ENCODE measurements at regions not wholly inside any gene's neighbourhood (a gene's known extent, or its start where the extent isn't known, plus 50 kb on each side); places are given as distances from the start of the nearest gene placed in this dataset.

DNA sequence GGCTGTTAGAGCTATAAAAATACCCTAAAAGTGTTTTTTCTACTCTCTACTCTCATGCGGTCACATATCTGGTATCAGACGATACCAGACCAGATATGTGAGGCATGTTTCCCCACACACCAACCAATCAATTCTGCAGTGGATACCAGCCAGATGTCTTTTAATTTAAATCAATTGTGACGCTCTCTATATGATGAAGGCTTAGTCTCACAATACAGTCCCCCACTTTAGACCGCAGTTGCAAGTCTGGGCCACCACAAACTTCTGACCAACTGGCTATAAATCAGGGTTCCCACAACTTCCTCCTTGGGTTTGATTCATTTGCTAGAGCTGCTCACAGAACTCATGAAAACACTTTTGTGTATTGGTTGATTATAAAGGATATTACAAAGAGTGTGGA lies 586.1 kb upstream of the ZP4 start:
- no peaks in the 10 kb centered on the region for H3K27me3 ChIP-seq (ENCODE audit: control insufficient read depth, insufficient read depth, low read length)
- FAIRE-seq (no peak), DNase-seq (ENCODE audit: low read depth) (no peak)

GRCh38 chr1:238475712-238476111 lies 585.0 kb upstream of the ZP4 start:
- FAIRE-seq (no peak), DNase-seq (ENCODE audit: low read depth) (no peak)
- TF ChIP-seq, protein P1, sequence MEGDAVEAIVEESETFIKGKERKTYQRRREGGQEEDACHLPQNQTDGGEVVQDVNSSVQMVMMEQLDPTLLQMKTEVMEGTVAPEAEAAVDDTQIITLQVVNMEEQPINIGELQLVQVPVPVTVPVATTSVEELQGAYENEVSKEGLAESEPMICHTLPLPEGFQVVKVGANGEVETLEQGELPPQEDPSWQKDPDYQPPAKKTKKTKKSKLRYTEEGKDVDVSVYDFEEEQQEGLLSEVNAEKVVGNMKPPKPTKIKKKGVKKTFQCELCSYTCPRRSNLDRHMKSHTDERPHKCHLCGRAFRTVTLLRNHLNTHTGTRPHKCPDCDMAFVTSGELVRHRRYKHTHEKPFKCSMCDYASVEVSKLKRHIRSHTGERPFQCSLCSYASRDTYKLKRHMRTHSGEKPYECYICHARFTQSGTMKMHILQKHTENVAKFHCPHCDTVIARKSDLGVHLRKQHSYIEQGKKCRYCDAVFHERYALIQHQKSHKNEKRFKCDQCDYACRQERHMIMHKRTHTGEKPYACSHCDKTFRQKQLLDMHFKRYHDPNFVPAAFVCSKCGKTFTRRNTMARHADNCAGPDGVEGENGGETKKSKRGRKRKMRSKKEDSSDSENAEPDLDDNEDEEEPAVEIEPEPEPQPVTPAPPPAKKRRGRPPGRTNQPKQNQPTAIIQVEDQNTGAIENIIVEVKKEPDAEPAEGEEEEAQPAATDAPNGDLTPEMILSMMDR (IDR thresholded peaks at IDR 0.05; ENCODE audit: insufficient read depth, low read length, severe bottlenecking): no peak
- Histone ChIP-seq H3K4me3 (ENCODE audit: low read depth, low read length) (no peak overlapping the region), H3K27me3 (ENCODE audit: control insufficient read depth, insufficient read depth, low read length) (no peaks in the 10 kb centered on the region), H3K36me3 (ENCODE audit: control insufficient read depth, insufficient read depth, low read length) (no peaks in the 10 kb centered on the region)

More for the DNA sequence above, 586.1 kb upstream of the ZP4 start:
- H3K36me3 ChIP-seq (ENCODE audit: control insufficient read depth, insufficient read depth, low read length): no peaks in the 10 kb centered on the region
- no peak overlapping the region for H3K4me3 ChIP-seq (ENCODE audit: low read depth, low read length)
- TF ChIP-seq, protein P1 (IDR thresholded peaks at IDR 0.05; ENCODE audit: insufficient read depth, low read length, severe bottlenecking): no peak

DNA sequence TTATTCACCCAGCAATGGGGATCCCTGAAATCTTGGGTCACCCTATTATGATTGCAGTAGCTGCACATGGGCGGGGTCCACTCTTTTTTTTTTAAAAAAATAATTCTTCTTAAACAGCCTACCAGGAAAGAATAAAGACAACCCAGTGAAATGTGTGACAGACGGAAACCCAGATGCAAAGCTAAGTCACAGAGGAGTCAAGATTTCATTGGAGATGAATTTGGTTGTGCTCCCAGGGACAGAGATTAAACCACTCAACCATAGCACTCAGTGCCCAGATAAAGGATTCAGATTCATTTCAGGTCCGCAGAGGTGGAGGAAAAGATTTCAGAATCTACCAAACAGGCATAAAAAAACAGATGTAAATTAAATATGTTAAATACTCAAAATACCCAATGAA lies 583.5 kb upstream of the ZP4 start:
- TF ChIP-seq, protein P1 (IDR thresholded peaks at IDR 0.05; ENCODE audit: insufficient read depth, low read length, severe bottlenecking): no peak
- no peak overlapping the region for H3K4me3 ChIP-seq (ENCODE audit: low read depth, low read length)
- DNase-seq (ENCODE audit: low read depth) (no peak), FAIRE-seq (no peak)
- no peaks in the 10 kb centered on the region for H3K27me3 ChIP-seq (ENCODE audit: control insufficient read depth, insufficient read depth, low read length)
- no peaks in the 10 kb centered on the region for H3K36me3 ChIP-seq (ENCODE audit: control insufficient read depth, insufficient read depth, low read length)

DNA sequence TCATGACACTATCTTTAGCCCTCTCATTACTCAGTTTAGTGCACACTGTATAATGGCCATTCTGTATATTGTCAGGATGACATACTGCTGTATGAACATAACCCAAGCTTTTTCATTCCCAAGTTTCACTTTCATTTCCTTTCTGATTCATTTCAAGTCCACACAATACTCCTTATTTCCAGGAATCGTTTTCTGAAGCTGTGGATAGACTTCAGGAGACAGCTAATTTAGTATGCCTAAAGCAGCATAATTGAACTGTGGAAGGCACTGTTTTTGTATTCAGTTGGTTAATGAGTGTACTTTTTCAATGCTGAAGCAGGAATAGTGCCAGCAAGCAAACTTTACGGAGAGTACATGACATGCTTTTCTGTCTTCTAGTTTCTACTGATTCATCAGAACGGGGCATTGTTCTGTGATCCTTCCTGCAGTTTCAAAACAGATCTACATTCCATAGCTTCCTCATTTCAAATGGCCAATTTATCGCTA lies 578.5 kb upstream of the ZP4 start:
- Histone ChIP-seq H3K4me3 (ENCODE audit: low read depth, low read length) (no peak overlapping the region), H3K27me3 (ENCODE audit: control insufficient read depth, insufficient read depth, low read length) (no peaks in the 10 kb centered on the region), H3K36me3 (ENCODE audit: control insufficient read depth, insufficient read depth, low read length) (no peaks in the 10 kb centered on the region)
- TF ChIP-seq, protein P1 (IDR thresholded peaks at IDR 0.05; ENCODE audit: insufficient read depth, low read length, severe bottlenecking): no peak
- no peak for DNase-seq (ENCODE audit: low read depth)
- FAIRE-seq: no peak

- FAIRE-seq (no peak), DNase-seq (ENCODE audit: low read depth) (no peak)
- Histone ChIP-seq H3K36me3 (ENCODE audit: control insufficient read depth, insufficient read depth, low read length) (no peaks in the 10 kb centered on the region), H3K27me3 (ENCODE audit: control insufficient read depth, insufficient read depth, low read length) (no peaks in the 10 kb centered on the region), H3K4me3 (ENCODE audit: low read depth, low read length) (no peak overlapping the region)
- TF ChIP-seq, protein P1 (IDR thresholded peaks at IDR 0.05; ENCODE audit: insufficient read depth, low read length, severe bottlenecking): no peak
Measured at GRCh38 chr1:238468068-238468467, 577.3 kb upstream of the ZP4 start.

GRCh38 chr1:238466459-238466858 lies 575.7 kb upstream of the ZP4 start:
- no peak for DNase-seq (ENCODE audit: low read depth)
- TF ChIP-seq, protein P1 (IDR thresholded peaks at IDR 0.05; ENCODE audit: insufficient read depth, low read length, severe bottlenecking): no peak
- FAIRE-seq: no peak

More at GRCh38 chr1:238466459-238466858, 575.7 kb upstream of the ZP4 start:
- Histone ChIP-seq H3K36me3 (ENCODE audit: control insufficient read depth, insufficient read depth, low read length) (no peaks in the 10 kb centered on the region), H3K4me3 (ENCODE audit: low read depth, low read length) (no peak overlapping the region), H3K27me3 (ENCODE audit: control insufficient read depth, insufficient read depth, low read length) (no peaks in the 10 kb centered on the region)
